ENCODE measurements at regions not wholly inside any gene's neighbourhood (a gene's known extent, or its start where the extent isn't known, plus 50 kb on each side); places are given as distances from the start of the nearest gene placed in this dataset.

- TF ChIP-seq CTCF (IDR thresholded peaks at IDR 0.05) (no peak), EP300 (IDR thresholded peaks at IDR 0.05) (no peak), POLR2A (IDR thresholded peaks at IDR 0.05) (no peak)
These were observed 574.6 kb downstream of the RAPGEF2 start for GRCh38 chr4:159677521-159677920.
